Osteoblast (primary cell): ENCODE measurements at regions not wholly inside any gene's neighbourhood (a gene's known extent, or its start where the extent isn't known, plus 50 kb on each side); places are given as distances from the start of the nearest gene placed in this dataset.
A peak's percentile ranks its signal among the peaks of the same experiment; 100 is the strongest.

ENCODE experiments used
- DNase-seq: peaks from one replicate; pipeline ENCODE4 v3.0.0; 2011; ENCODE audit warnings: low spot score, mixed read lengths; ENCODE audit not compliant: insufficient read length; ENCODE audit errors: missing footprints
- H2AFZ ChIP-seq: 2 replicates; pipeline ENCODE4 v1.6.0; 2011; ENCODE audit warnings: mild to moderate bottlenecking, low read length
- H3K27ac ChIP-seq: 2 replicates; pipeline ENCODE4 v1.5.1; 2011; ENCODE audit warnings: mild to moderate bottlenecking, low read depth, low read length, moderate library complexity
- H3K27me3 ChIP-seq: 2 replicates; pipeline ENCODE4 v1.6.0; 2012; ENCODE audit warnings: mild to moderate bottlenecking, control low read depth, inconsistent platforms, low read length, moderate library complexity; ENCODE audit not compliant: insufficient read depth
- H3K36me3 ChIP-seq: 2 replicates; pipeline ENCODE4 v1.5.1; 2011; ENCODE audit warnings: mild to moderate bottlenecking, low read length, control low read depth, moderate library complexity; ENCODE audit not compliant: insufficient read depth
- H3K4me1 ChIP-seq: 2 replicates; pipeline ENCODE4 v1.5.1; 2011; ENCODE audit warnings: mild to moderate bottlenecking, low read length, control low read depth, moderate library complexity; ENCODE audit not compliant: insufficient read depth
- H3K4me2 ChIP-seq: 2 replicates; pipeline ENCODE4 v1.6.0; 2011; ENCODE audit warnings: mild to moderate bottlenecking, low read length; ENCODE audit not compliant: insufficient read depth
- H3K4me3 ChIP-seq: fragments of 200-600 bp; sonication (generic); 3 replicates; pipeline ENCODE4 v1.5.1; 2012; ENCODE audit warnings: mild to moderate bottlenecking, low read length, inconsistent platforms; ENCODE audit not compliant: insufficient read depth
- H3K79me2 ChIP-seq: 2 replicates; pipeline ENCODE4 v1.6.0; 2012; ENCODE audit warnings: mild to moderate bottlenecking, low read length, control low read depth, inconsistent platforms; ENCODE audit not compliant: insufficient read depth
- H3K9me3 ChIP-seq: 2 replicates; pipeline ENCODE4 v1.5.1; 2011; ENCODE audit warnings: low read depth, low read length, control low read depth
- H4K20me1 ChIP-seq: 2 replicates; pipeline ENCODE4 v1.6.0; 2012; ENCODE audit warnings: mild to moderate bottlenecking, low read length, control low read depth; ENCODE audit not compliant: insufficient read depth
- TF ChIP-seq, protein P1 (sequence below): IDR thresholded peaks from 2 replicates; pipeline ENCODE4 v1.5.1; 2011; ENCODE audit warnings: mild to moderate bottlenecking, low read depth, low read length, moderate library complexity; ENCODE audit errors: extremely low read depth

DNA sequence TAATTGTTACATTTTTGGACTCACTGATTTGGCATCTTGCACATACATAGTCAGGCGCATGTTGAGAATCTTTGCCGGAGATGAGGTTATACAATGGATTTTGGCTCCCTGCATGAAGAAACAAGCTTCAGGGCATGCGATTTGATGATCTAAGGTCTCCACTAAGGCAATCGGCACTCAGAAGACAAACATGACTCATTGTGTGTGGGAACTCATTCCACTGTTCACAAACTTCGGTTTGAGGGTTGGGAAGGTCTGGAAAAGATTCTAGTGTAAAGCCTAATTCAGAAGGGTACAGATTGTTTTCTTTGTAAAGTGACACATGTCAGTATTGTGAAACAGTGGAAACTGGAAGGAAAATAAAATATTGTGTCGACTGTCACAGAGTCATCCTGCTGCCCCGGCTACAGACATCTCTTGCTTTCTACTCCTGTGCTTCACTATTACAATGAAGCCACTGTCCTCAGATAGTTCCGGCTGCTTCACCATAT, 192.6 kb upstream of the HMGA2 start:
- Histone ChIP-seq H3K4me1 (peaks cover 51% of the 10 kb centered on the region), H3K79me2 (no peaks in the 10 kb centered on the region), H2AFZ (no peak overlapping the region)

DNA sequence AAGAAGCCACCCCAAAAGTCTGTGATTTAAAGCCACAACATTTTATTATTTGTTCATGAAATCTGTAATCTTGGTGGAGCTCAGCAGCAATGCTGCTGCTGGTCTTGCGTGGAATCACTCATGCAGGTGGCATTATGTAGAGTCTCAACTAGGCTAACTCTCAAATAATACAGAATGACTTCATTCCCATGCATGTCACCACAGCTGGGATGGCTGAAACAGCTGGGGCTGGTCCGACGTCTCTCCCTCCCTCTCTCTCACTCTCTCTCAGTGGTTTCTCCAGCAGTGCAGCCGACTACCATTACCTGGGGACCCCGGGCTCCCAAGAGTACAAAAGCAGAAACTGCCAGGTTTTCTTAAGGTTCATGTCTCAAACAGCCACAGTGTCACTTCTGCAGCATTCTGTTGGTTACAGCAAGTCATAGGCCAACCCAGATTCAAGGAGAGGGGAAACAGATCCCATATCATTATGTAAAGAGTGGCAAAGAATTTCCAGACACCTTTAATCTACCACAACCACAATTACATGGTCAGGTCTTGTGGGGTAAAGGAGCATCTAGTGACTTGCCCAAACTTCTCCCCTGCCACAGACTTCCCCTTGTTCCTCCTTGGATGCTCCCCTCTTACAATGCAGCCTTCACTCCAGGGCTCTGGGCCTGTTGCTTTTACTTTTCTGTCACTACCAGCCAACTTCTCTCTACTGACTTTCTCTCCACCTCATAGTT, 192.0 kb upstream of the HMGA2 start:
- H3K4me3 ChIP-seq: no peak overlapping the region
- H3K9me3 ChIP-seq: no peaks in the 10 kb centered on the region
- TF ChIP-seq, protein P1, sequence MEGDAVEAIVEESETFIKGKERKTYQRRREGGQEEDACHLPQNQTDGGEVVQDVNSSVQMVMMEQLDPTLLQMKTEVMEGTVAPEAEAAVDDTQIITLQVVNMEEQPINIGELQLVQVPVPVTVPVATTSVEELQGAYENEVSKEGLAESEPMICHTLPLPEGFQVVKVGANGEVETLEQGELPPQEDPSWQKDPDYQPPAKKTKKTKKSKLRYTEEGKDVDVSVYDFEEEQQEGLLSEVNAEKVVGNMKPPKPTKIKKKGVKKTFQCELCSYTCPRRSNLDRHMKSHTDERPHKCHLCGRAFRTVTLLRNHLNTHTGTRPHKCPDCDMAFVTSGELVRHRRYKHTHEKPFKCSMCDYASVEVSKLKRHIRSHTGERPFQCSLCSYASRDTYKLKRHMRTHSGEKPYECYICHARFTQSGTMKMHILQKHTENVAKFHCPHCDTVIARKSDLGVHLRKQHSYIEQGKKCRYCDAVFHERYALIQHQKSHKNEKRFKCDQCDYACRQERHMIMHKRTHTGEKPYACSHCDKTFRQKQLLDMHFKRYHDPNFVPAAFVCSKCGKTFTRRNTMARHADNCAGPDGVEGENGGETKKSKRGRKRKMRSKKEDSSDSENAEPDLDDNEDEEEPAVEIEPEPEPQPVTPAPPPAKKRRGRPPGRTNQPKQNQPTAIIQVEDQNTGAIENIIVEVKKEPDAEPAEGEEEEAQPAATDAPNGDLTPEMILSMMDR: no peak
- H3K27ac ChIP-seq: peak overlapping the region; percentile 98
- peaks cover 51% of the 10 kb centered on the region for H3K4me1 ChIP-seq
- DNase-seq: no peak
- no peaks in the 10 kb centered on the region for H4K20me1 ChIP-seq
- H3K4me2 ChIP-seq: peak overlapping the region; percentile 53
- no peak overlapping the region for H2AFZ ChIP-seq
- no peaks in the 10 kb centered on the region for H3K36me3 ChIP-seq
- H3K79me2 ChIP-seq: no peaks in the 10 kb centered on the region
- H3K27me3 ChIP-seq: no peaks in the 10 kb centered on the region

More for the DNA sequence above, 192.6 kb upstream of the HMGA2 start:
- TF ChIP-seq, protein P1: no peak
- Histone ChIP-seq H4K20me1 (no peaks in the 10 kb centered on the region), H3K4me2 (peak overlapping the region; percentile 53), H3K27ac (peak overlapping the region; percentile 98), H3K4me3 (no peak overlapping the region), H3K36me3 (no peaks in the 10 kb centered on the region), H3K27me3 (no peaks in the 10 kb centered on the region), H3K9me3 (no peaks in the 10 kb centered on the region)
- DNase-seq: peak; percentile 68

DNA sequence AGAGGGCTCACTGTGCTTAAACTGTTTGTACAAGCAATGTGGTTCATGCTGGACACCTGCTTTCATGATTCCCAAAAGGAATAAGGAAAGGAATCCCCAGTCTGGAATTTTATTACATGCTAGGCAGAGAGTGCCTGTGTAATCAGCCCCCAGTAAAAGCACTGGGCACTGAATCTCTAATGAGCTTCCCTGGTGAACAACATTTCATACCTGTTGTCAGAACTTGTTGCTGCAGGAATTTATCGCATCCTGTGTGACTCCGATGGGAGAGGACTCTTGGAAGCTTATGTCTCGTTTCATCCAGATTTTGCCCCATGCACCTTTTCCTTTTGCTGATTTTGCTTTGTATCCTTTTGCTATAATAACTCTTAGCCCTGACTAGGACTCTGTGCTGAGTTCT, 190.2 kb upstream of the HMGA2 start:
- H3K4me1 ChIP-seq: peaks cover 60% of the 10 kb centered on the region
- H3K27me3 ChIP-seq: no peaks in the 10 kb centered on the region
- no peak for DNase-seq
- no peaks in the 10 kb centered on the region for H3K9me3 ChIP-seq
- no peak overlapping the region for H2AFZ ChIP-seq
- no peaks in the 10 kb centered on the region for H4K20me1 ChIP-seq
- TF ChIP-seq, protein P1: no peak
- H3K36me3 ChIP-seq: no peaks in the 10 kb centered on the region
- H3K4me3 ChIP-seq: no peak overlapping the region
- no peaks in the 10 kb centered on the region for H3K79me2 ChIP-seq
- peak overlapping the region; percentile 98 for H3K27ac ChIP-seq
- peak overlapping the region; percentile 25 for H3K4me2 ChIP-seq

DNA sequence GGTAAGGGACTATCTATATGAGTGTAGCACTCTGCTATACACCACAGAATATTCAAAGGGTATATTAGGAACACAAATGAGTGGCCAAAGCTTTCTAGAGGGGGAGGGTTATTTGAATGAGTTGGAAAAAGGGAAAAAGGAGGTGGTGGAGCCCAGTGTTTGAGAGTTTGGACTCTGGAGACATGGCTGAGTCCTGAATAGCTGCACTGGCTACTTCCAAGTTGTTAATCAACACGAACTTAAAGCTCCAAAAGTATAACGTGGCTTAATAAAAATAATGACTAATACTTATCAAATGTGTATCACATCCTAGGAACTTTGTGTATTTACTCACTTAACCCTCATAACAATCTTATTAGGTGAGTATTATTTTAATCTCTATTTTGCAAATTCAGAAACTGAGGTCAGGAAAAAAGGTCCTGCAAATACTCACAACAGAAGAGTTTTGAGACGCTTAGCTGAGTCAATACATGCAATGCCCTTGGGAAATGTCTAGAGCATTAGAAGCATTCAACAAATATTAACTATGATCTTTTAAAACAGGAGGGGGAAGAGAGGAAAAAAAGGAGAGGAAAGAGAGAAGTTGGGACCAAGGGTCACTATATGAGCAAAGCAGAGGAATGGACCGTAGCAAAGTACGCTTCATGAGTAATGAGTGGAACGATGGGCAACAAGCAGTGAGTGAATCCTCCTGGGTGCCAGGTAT, 189.5 kb upstream of the HMGA2 start:
- Histone ChIP-seq H3K27ac (peak overlapping the region; percentile 98), H3K4me1 (peaks cover 64% of the 10 kb centered on the region), H3K4me3 (no peak overlapping the region), H3K36me3 (no peaks in the 10 kb centered on the region), H3K4me2 (peak overlapping the region; percentile 25), H4K20me1 (no peaks in the 10 kb centered on the region), H2AFZ (peak overlapping the region; percentile 13), H3K9me3 (no peaks in the 10 kb centered on the region), H3K79me2 (no peaks in the 10 kb centered on the region), H3K27me3 (no peaks in the 10 kb centered on the region)
- DNase-seq: no peak
- TF ChIP-seq, protein P1: no peak
